ENCODE measurements at regions not wholly inside any gene's neighbourhood (a gene's known extent, or its start where the extent isn't known, plus 50 kb on each side); places are given as distances from the start of the nearest gene placed in this dataset.
"Not testable (repeated sequence)": the region's sequence is repeated elsewhere in the genome, so short reads cannot be mapped to it uniquely, and the experiment has no call there.

- no peak for DNase-seq (ENCODE audit: low read depth, low spot score)
- in situ Hi-C loops (cut with HindIII; ENCODE audit: low pct_unique_long_range_greater_than_20kb, low sequenced_read_pairs), result no loop called here
These were observed 193.4 kb upstream of the CXCL12 start for GRCh38 chr10:44578271-44578670.

- DNase-seq (ENCODE audit: low read depth, low spot score); in situ Hi-C loops (cut with HindIII; ENCODE audit: low pct_unique_long_range_greater_than_20kb, low sequenced_read_pairs): not testable (repeated sequence)
These were observed 194.1 kb upstream of the CXCL12 start for GRCh38 chr10:44578963-44579362.

- in situ Hi-C loops (cut with HindIII; ENCODE audit: low pct_unique_long_range_greater_than_20kb, low sequenced_read_pairs), result no loop called here
- DNase-seq (ENCODE audit: low read depth, low spot score), result no peak
These were observed 197.1 kb upstream of the CXCL12 start for GRCh38 chr10:44581996-44582395.

GRCh38 chr10:44587488-44588318, 202.8 kb upstream of the CXCL12 start:
- no peak for DNase-seq (ENCODE audit: low read depth, low spot score)
- in situ Hi-C loops (cut with HindIII; ENCODE audit: low pct_unique_long_range_greater_than_20kb, low sequenced_read_pairs), result no loop called here

- in situ Hi-C loops (cut with HindIII; ENCODE audit: low pct_unique_long_range_greater_than_20kb, low sequenced_read_pairs), result no loop called here
- DNase-seq (ENCODE audit: low read depth, low spot score), result peak; percentile 1
These were observed 204.5 kb upstream of the CXCL12 start for GRCh38 chr10:44589181-44589943.

- DNase-seq (ENCODE audit: low read depth, low spot score), result no peak
- in situ Hi-C loops (cut with HindIII; ENCODE audit: low pct_unique_long_range_greater_than_20kb, low sequenced_read_pairs), result no loop called here
These were observed 205.1 kb upstream of the CXCL12 start for GRCh38 chr10:44589944-44590449.

- in situ Hi-C loops (cut with HindIII; ENCODE audit: low pct_unique_long_range_greater_than_20kb, low sequenced_read_pairs), result no loop called here
- DNase-seq (ENCODE audit: low read depth, low spot score), result no peak
These were observed 207.0 kb upstream of the CXCL12 start for GRCh38 chr10:44591911-44592310.

GRCh38 chr10:44593952-44594351, 209.1 kb upstream of the CXCL12 start:
- in situ Hi-C loops (cut with HindIII; ENCODE audit: low pct_unique_long_range_greater_than_20kb, low sequenced_read_pairs), result no loop called here
- DNase-seq (ENCODE audit: low read depth, low spot score), result no peak

GRCh38 chr10:44607116-44607515, 222.2 kb upstream of the CXCL12 start:
- DNase-seq (ENCODE audit: low read depth, low spot score), result no peak
- in situ Hi-C loops (cut with HindIII; ENCODE audit: low pct_unique_long_range_greater_than_20kb, low sequenced_read_pairs), result no loop called here

GRCh38 chr10:44618910-44619309, 234.0 kb upstream of the CXCL12 start:
- DNase-seq (ENCODE audit: low read depth, low spot score), result no peak
- in situ Hi-C loops (cut with HindIII; ENCODE audit: low pct_unique_long_range_greater_than_20kb, low sequenced_read_pairs), result no loop called here

- in situ Hi-C loops (cut with HindIII; ENCODE audit: low pct_unique_long_range_greater_than_20kb, low sequenced_read_pairs), result no loop called here
- no peak for DNase-seq (ENCODE audit: low read depth, low spot score)
These were observed 234.6 kb upstream of the CXCL12 start for GRCh38 chr10:44619521-44619920.

- no peak for DNase-seq (ENCODE audit: low read depth, low spot score)
- in situ Hi-C loops (cut with HindIII; ENCODE audit: low pct_unique_long_range_greater_than_20kb, low sequenced_read_pairs), result no loop called here
These were observed 235.1 kb upstream of the CXCL12 start for GRCh38 chr10:44619975-44620374.

GRCh38 chr10:44627591-44628354, 242.9 kb upstream of the CXCL12 start:
- no peak for DNase-seq (ENCODE audit: low read depth, low spot score)
- in situ Hi-C loops (cut with HindIII; ENCODE audit: low pct_unique_long_range_greater_than_20kb, low sequenced_read_pairs), result no loop called here

- DNase-seq (ENCODE audit: low read depth, low spot score), result no peak
- in situ Hi-C loops (cut with HindIII; ENCODE audit: low pct_unique_long_range_greater_than_20kb, low sequenced_read_pairs), result no loop called here
These were observed 244.0 kb upstream of the CXCL12 start for GRCh38 chr10:44628921-44629320.

- in situ Hi-C loops (cut with HindIII; ENCODE audit: low pct_unique_long_range_greater_than_20kb, low sequenced_read_pairs), result no loop called here
- no peak for DNase-seq (ENCODE audit: low read depth, low spot score)
These were observed 250.3 kb upstream of the CXCL12 start for GRCh38 chr10:44635176-44635575.

GRCh38 chr10:44636625-44637024, 251.7 kb upstream of the CXCL12 start:
- DNase-seq (ENCODE audit: low read depth, low spot score), result no peak
- in situ Hi-C loops (cut with HindIII; ENCODE audit: low pct_unique_long_range_greater_than_20kb, low sequenced_read_pairs), result no loop called here

- DNase-seq (ENCODE audit: low read depth, low spot score), result no peak
- in situ Hi-C loops (cut with HindIII; ENCODE audit: low pct_unique_long_range_greater_than_20kb, low sequenced_read_pairs), result no loop called here
These were observed 255.5 kb upstream of the CXCL12 start for GRCh38 chr10:44640429-44640828.

GRCh38 chr10:44647473-44647872, 262.6 kb upstream of the CXCL12 start:
- in situ Hi-C loops (cut with HindIII; ENCODE audit: low pct_unique_long_range_greater_than_20kb, low sequenced_read_pairs), result no loop called here
- DNase-seq (ENCODE audit: low read depth, low spot score), result no peak

Measured in SK-MEL-5 (cell line).